Spleen (tissue), 7 donors: ENCODE measurements at regions not wholly inside any gene's neighbourhood (a gene's known extent, or its start where the extent isn't known, plus 50 kb on each side); places are given as distances from the start of the nearest gene placed in this dataset.

ENCODE experiments used
- POLR2A ChIP-seq, 3 donors: fragments of 450-650 bp; IDR thresholded peaks; one replicate each; pipeline ENCODE4 v1.5.1; 2017; ENCODE audit warnings: antibody characterized with exemption in 3 of 3, mild to moderate bottlenecking in 1 of 3
- TF ChIP-seq, protein P1 (sequence below), 11 experiments: fragments of 200-600 bp in 7 of 11; fragments of 450-650 bp in 4 of 11; sonication (generic) in 4 of 11; IDR thresholded peaks in 8 of 11; conservative IDR thresholded peaks in 3 of 11; 1 replicate in 7 of 11; 2 replicates in 4 of 11; pipeline versions ENCODE4 v1.4.0 to v1.8.0; 2016 to 2021; ENCODE audit warnings: antibody characterized with exemption in 11 of 11, inconsistent platforms in 4 of 11, mild to moderate bottlenecking in 1 of 11
- donor health status: DM: no; HTN: no; CAD: no; lungs with moderate emphysema.
- donor health status: DM: no; HTN: no; CAD: no.
- donor health status: DM: no; HTN: no; CAD: no.

DNA sequence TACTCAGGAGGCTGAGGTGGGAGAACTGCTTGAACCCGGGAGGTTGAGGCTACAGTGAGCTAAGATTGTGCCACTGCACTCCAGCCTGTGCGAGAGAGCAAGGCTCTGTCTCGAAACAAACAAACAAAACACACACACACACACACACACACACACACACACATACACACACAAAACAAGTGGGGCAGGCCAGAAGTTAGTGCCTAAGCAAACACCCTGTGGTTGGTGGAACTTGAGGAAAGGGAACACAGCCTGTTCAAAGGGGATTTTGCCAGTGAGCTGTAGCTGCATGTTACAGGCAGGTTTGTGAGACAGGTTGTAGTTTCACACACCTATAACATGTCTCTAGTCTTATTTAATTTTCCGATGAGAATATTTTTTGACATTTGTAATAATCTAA lies 175.3 kb upstream of the CLEC14A start:
- TF ChIP-seq, protein P1, sequence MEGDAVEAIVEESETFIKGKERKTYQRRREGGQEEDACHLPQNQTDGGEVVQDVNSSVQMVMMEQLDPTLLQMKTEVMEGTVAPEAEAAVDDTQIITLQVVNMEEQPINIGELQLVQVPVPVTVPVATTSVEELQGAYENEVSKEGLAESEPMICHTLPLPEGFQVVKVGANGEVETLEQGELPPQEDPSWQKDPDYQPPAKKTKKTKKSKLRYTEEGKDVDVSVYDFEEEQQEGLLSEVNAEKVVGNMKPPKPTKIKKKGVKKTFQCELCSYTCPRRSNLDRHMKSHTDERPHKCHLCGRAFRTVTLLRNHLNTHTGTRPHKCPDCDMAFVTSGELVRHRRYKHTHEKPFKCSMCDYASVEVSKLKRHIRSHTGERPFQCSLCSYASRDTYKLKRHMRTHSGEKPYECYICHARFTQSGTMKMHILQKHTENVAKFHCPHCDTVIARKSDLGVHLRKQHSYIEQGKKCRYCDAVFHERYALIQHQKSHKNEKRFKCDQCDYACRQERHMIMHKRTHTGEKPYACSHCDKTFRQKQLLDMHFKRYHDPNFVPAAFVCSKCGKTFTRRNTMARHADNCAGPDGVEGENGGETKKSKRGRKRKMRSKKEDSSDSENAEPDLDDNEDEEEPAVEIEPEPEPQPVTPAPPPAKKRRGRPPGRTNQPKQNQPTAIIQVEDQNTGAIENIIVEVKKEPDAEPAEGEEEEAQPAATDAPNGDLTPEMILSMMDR (IDR thresholded peaks at IDR 0.05 in 8 of 11, conservative IDR thresholded peaks at IDR 0.05 in 3 of 11) = no peak
- TF ChIP-seq POLR2A (IDR thresholded peaks at IDR 0.05) = no peak
